ENCODE measurements at regions not wholly inside any gene's neighbourhood (a gene's known extent, or its start where the extent isn't known, plus 50 kb on each side); places are given as distances from the start of the nearest gene placed in this dataset.

- no peaks in the 10 kb centered on the region for H3K4me1 Mint-ChIP-seq
Observed at GRCh38 chr2:139018252-139018651, 238.1 kb upstream of the NXPH2 start.

More at GRCh38 chr2:139018252-139018651, 238.1 kb upstream of the NXPH2 start:
- no peak overlapping the region for H2AFZ ChIP-seq (ENCODE audit: low read length)
- no peak overlapping the region for H3K56ac ChIP-seq (ENCODE audit: insufficient read length, low read depth, low read length)
- TF ChIP-seq, protein P1, sequence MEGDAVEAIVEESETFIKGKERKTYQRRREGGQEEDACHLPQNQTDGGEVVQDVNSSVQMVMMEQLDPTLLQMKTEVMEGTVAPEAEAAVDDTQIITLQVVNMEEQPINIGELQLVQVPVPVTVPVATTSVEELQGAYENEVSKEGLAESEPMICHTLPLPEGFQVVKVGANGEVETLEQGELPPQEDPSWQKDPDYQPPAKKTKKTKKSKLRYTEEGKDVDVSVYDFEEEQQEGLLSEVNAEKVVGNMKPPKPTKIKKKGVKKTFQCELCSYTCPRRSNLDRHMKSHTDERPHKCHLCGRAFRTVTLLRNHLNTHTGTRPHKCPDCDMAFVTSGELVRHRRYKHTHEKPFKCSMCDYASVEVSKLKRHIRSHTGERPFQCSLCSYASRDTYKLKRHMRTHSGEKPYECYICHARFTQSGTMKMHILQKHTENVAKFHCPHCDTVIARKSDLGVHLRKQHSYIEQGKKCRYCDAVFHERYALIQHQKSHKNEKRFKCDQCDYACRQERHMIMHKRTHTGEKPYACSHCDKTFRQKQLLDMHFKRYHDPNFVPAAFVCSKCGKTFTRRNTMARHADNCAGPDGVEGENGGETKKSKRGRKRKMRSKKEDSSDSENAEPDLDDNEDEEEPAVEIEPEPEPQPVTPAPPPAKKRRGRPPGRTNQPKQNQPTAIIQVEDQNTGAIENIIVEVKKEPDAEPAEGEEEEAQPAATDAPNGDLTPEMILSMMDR (conservative IDR thresholded peaks at IDR 0.05), result no peak
- no peak overlapping the region for H3K27ac ChIP-seq (ENCODE audit: insufficient read length, low read depth, low read length)
- H3K36me3 Mint-ChIP-seq (ENCODE audit: insufficient read depth in 1 of 3, low read depth in 3 of 3), result peaks cover 3 to 26% (median 8%) of the 10 kb centered on the region in 3 experiments; a peak in 6 of 7 replicates
- peaks cover 1% of the 10 kb centered on the region; the same call in 1 of the 2 replicates for H3K27me3 Mint-ChIP-seq (ENCODE audit: low read depth)
- DNase-seq, result no peak
- no peak overlapping the region for H2BK20ac ChIP-seq (ENCODE audit: low read depth, low read length, poor library complexity, severe bottlenecking)
- no peaks in the 10 kb centered on the region for H3K27me3 ChIP-seq (ENCODE audit: insufficient read depth, low read length)
- no peak overlapping the region for H3K14ac ChIP-seq (ENCODE audit: insufficient read depth, low read length)
- H3K9ac ChIP-seq (ENCODE audit: extremely low read depth, insufficient read length, low read length), result no peak overlapping the region
- H3K4me3 Mint-ChIP-seq, result no peak overlapping the region
- H3K27ac Mint-ChIP-seq, result no peak overlapping the region; a peak in 1 of 7 replicates
- no peak overlapping the region for H3T11ph ChIP-seq (ENCODE audit: low read length)
- H3K79me2 ChIP-seq (ENCODE audit: insufficient read depth, low read length), result no peaks in the 10 kb centered on the region
- H3K9me3 Mint-ChIP-seq, result peaks cover 22 to 23% of the 10 kb centered on the region in 2 experiments
- H4K8ac ChIP-seq (replicated peaks; ENCODE audit: insufficient read length, low read depth, low read length), result no peak overlapping the region
- no peaks in the 10 kb centered on the region for H3K79me1 ChIP-seq (ENCODE audit: insufficient read depth, low read depth, low read length, poor library complexity, severe bottlenecking)
- no peaks in the 10 kb centered on the region for H3K9me3 ChIP-seq (ENCODE audit: control insufficient read depth, low read depth, low read length)
- no peaks in the 10 kb centered on the region for H4K20me1 ChIP-seq (ENCODE audit: control insufficient read depth, insufficient read depth, insufficient read length)
- no peak overlapping the region for H2BK120ac ChIP-seq (ENCODE audit: low read depth, low read length, poor library complexity, severe bottlenecking)
- H2BK12ac ChIP-seq (ENCODE audit: insufficient read length, low read depth, low read length), result no peak overlapping the region
- H2BK15ac ChIP-seq (ENCODE audit: low read depth, low read length), result no peak overlapping the region
- WGBS (ENCODE audit: extremely low coverage, insufficient read length, low lambda C conversion rate), result no CpG with 5 or more reads among the region's 2 CpGs
- no peak overlapping the region for H3K4me2 ChIP-seq (ENCODE audit: insufficient read depth, insufficient read length, low read length)
- H4K5ac ChIP-seq (ENCODE audit: insufficient read length, low read depth, low read length), result no peak overlapping the region
- no peak overlapping the region for H3K4ac ChIP-seq (ENCODE audit: low read depth, low read length)
- no peak overlapping the region for H3K18ac ChIP-seq (ENCODE audit: insufficient read length, low read depth, low read length)
- H3K23me2 ChIP-seq (ENCODE audit: insufficient read length, low read depth, low read length, poor library complexity, severe bottlenecking), result no peaks in the 10 kb centered on the region
- no peak overlapping the region for H2AK5ac ChIP-seq (ENCODE audit: insufficient read length, low read length)
- no peaks in the 10 kb centered on the region for H3K4me1 ChIP-seq (ENCODE audit: insufficient read depth, low read length)
- no peak overlapping the region for H3K23ac ChIP-seq (ENCODE audit: insufficient read length, low read depth, low read length)
- no peak overlapping the region for H4K91ac ChIP-seq (ENCODE audit: insufficient read length, low read depth, low read length)
- H2BK5ac ChIP-seq (ENCODE audit: insufficient read length, low read length), result no peak overlapping the region
